Trophoblast cell (in vitro differentiated cells and primary cell): ENCODE measurements at regions not wholly inside any gene's neighbourhood (a gene's known extent, or its start where the extent isn't known, plus 50 kb on each side); places are given as distances from the start of the nearest gene placed in this dataset.
"Not testable (repeated sequence)": the region's sequence is repeated elsewhere in the genome, so short reads cannot be mapped to it uniquely, and the experiment has no call there.

Experiments
- DNase-seq, 2 donors: peaks; one replicate each; pipeline ENCODE4 v3.0.0-alpha.2; 2016
- H2AFZ ChIP-seq: 2 replicates; pipeline ENCODE4 v1.6.1; 2013; ENCODE audit warnings: low read length, moderate library complexity, mild to moderate bottlenecking; ENCODE audit not compliant: insufficient read depth, poor library complexity
- H2AK5ac ChIP-seq: 2 replicates; pipeline ENCODE4 v1.6.1; 2013; ENCODE audit warnings: mild to moderate bottlenecking, low read length
- H2BK120ac ChIP-seq: 2 replicates; pipeline ENCODE4 v1.6.1; 2013; ENCODE audit warnings: low read length, mild to moderate bottlenecking, moderate library complexity; ENCODE audit not compliant: insufficient read depth, poor library complexity
- H2BK12ac ChIP-seq: 2 replicates; pipeline ENCODE4 v1.6.1; 2013; ENCODE audit warnings: mild to moderate bottlenecking, low read length, moderate library complexity
- H2BK5ac ChIP-seq: 2 replicates; pipeline ENCODE4 v1.6.1; 2013; ENCODE audit warnings: low read length, low read depth, moderate library complexity, mild to moderate bottlenecking; ENCODE audit not compliant: poor library complexity
- H3K14ac ChIP-seq: 2 replicates; pipeline ENCODE4 v1.6.1; 2013; ENCODE audit warnings: mild to moderate bottlenecking, low read length
- H3K18ac ChIP-seq: 2 replicates; pipeline ENCODE4 v1.6.1; 2013; ENCODE audit warnings: mild to moderate bottlenecking, low read length
- H3K23ac ChIP-seq: 2 replicates; pipeline ENCODE4 v1.6.1; 2013; ENCODE audit warnings: low read length
- H3K27ac ChIP-seq: 2 replicates; pipeline ENCODE4 v1.5.1; 2013; ENCODE audit warnings: low read depth, mild to moderate bottlenecking, inconsistent platforms, low read length, moderate library complexity
- H3K27me3 ChIP-seq: 2 replicates; pipeline ENCODE4 v1.6.1; 2013; ENCODE audit warnings: inconsistent platforms, mild to moderate bottlenecking, low read length, moderate library complexity; ENCODE audit not compliant: insufficient read depth
- H3K36me3 ChIP-seq, 2 experiments: 1 replicate in 1 of 2; 2 replicates in 1 of 2; pipeline ENCODE4 v1.6.1; 2013; ENCODE audit warnings: low read length in 2 of 2, mild to moderate bottlenecking in 2 of 2, moderate library complexity in 1 of 2; ENCODE audit not compliant: insufficient read depth in 2 of 2, control insufficient read depth in 1 of 2
- H3K4ac ChIP-seq: 2 replicates; pipeline ENCODE4 v1.6.1; 2013; ENCODE audit warnings: low read depth, mild to moderate bottlenecking, low read length, moderate library complexity
- H3K4me1 ChIP-seq, 2 experiments: 1 replicate in 1 of 2; 2 replicates in 1 of 2; pipeline ENCODE4 v1.6.1; 2013; ENCODE audit warnings: low read length in 2 of 2, mild to moderate bottlenecking in 2 of 2, moderate library complexity in 1 of 2; ENCODE audit not compliant: insufficient read depth in 2 of 2, control insufficient read depth in 1 of 2
- H3K4me2 ChIP-seq: 2 replicates; pipeline ENCODE4 v1.6.1; 2013; ENCODE audit warnings: inconsistent platforms, mild to moderate bottlenecking, low read length, moderate library complexity
- H3K4me3 ChIP-seq: 2 replicates; pipeline ENCODE4 v1.5.1; 2013; ENCODE audit warnings: mild to moderate bottlenecking, low read depth, low read length, inconsistent platforms
- H3K79me1 ChIP-seq: one replicate; pipeline ENCODE4 v1.6.1; 2013; ENCODE audit warnings: low read length
- H3K79me2 ChIP-seq: 2 replicates; pipeline ENCODE4 v1.6.1; 2013; ENCODE audit warnings: low read length, mild to moderate bottlenecking; ENCODE audit not compliant: control insufficient read depth, insufficient read depth, poor library complexity
- H3K9ac ChIP-seq: 2 replicates; pipeline ENCODE4 v1.6.1; 2013; ENCODE audit warnings: mild to moderate bottlenecking, low read length
- H3K9me3 ChIP-seq: 2 replicates; pipeline ENCODE4 v1.6.1; 2013; ENCODE audit warnings: low read depth, mild to moderate bottlenecking, control low read depth, inconsistent platforms, low read length; ENCODE audit not compliant: insufficient read depth
- H4K12ac ChIP-seq: 2 replicates; pipeline ENCODE4 v1.6.1; 2013; ENCODE audit warnings: low read depth, mild to moderate bottlenecking, low read length, moderate library complexity
- H4K8ac ChIP-seq: 2 replicates; pipeline ENCODE4 v1.6.1; 2013; ENCODE audit warnings: low read depth, mild to moderate bottlenecking, low read length, moderate library complexity
- H4K91ac ChIP-seq: one replicate; pipeline ENCODE4 v1.6.1; 2013; ENCODE audit warnings: low read depth, mild to moderate bottlenecking, low read length, moderate library complexity
- WGBS: extraction: QIAGEN DNeasy Blood & Tissue Kit; methylation state at CpG from one replicate; pipeline ENCODE4 v1.1.7; 2013; ENCODE audit warnings: missing lambda C conversion rate; ENCODE audit not compliant: insufficient read length, insufficient coverage; ENCODE audit errors: extremely low coverage; 5-methylcytosine and 5-hydroxymethylcytosine counted together

DNA sequence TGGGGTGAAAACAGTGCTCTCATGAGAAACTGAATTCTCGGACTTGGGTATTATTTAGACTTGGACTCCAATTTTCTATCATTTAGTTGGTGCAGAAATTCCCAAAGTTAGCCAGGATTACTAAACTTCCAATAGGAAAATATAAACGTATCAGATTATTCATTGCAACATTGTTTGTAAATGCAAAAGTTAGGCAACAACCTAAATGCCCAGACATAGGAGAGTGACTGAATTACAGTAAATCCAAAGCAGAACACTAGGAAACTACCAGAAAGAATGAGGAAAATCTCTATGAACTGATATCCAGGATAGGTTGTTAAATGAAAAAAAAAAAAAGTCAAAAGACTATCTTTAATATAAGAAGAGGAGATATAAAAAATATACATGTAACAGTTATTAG lies 96.2 kb upstream of the DPY19L1 start:
- H3K27me3 ChIP-seq, H3K79me2 ChIP-seq, H4K8ac ChIP-seq, H3K23ac ChIP-seq, H2BK5ac ChIP-seq, H3K14ac ChIP-seq, H3K79me1 ChIP-seq, H3K27ac ChIP-seq, H2AFZ ChIP-seq, H3K9ac ChIP-seq, H2BK120ac ChIP-seq, H3K4me1 ChIP-seq, H3K4me3 ChIP-seq, H2BK12ac ChIP-seq, H3K4me2 ChIP-seq, H3K9me3 ChIP-seq, H3K4ac ChIP-seq, H4K91ac ChIP-seq, H3K18ac ChIP-seq, H2AK5ac ChIP-seq, H4K12ac ChIP-seq, DNase-seq, H3K36me3 ChIP-seq: not testable (repeated sequence)
- no CpG with 5 or more reads among the region's 2 CpGs for WGBS

DNA sequence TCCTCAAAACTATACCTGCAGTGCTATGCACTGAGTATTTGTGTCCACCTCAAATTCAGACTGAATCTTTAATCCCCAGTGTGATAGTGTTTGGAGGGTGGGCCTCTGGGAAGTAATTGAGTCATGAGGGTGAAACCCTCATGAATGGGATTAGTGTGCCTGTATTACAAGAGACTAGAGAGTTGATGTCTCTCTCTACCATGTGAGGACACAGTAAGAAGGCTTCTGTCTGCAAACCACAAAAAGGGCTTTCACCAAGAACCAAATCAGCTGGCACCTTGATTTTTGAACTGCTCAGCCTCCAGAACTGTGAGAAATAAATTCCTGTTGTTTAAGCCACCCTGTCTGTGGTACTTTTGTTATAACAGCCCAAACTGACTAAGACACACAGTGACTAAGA lies 95.7 kb upstream of the DPY19L1 start:
- H2BK5ac ChIP-seq, H2BK120ac ChIP-seq, H3K36me3 ChIP-seq, H3K18ac ChIP-seq, H3K14ac ChIP-seq, H4K12ac ChIP-seq, H3K4me1 ChIP-seq, H3K79me1 ChIP-seq, H4K91ac ChIP-seq, H3K4me3 ChIP-seq, H3K9ac ChIP-seq, H2BK12ac ChIP-seq, H2AK5ac ChIP-seq, H3K23ac ChIP-seq, H4K8ac ChIP-seq, H3K79me2 ChIP-seq, DNase-seq, H3K9me3 ChIP-seq, H3K27ac ChIP-seq, H2AFZ ChIP-seq, H3K4ac ChIP-seq, H3K4me2 ChIP-seq, H3K27me3 ChIP-seq: not testable (repeated sequence)

DNA sequence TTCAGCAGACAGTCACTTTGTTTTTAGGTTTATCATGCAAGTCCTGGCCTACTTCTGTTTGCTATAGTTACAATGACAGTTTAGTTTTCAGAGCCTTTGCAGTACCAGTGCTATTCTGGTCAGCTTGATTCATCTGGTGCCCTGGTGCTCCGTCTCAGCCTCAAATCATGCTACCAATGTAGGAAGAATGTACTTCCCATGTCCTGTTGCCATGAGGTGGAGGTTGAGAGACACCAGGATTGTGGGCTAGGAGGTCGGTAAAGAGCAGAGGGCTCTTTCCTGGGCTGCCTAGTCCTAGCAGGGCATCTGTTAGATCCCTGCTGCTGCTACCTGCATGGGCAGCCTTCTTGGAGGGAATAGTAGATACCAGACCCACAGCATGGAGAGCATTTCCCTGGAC lies 91.4 kb upstream of the DPY19L1 start:
- not testable (repeated sequence) for DNase-seq, H3K4me3 ChIP-seq, H3K9me3 ChIP-seq, H4K8ac ChIP-seq, H2BK12ac ChIP-seq, H2BK5ac ChIP-seq, H3K79me2 ChIP-seq, H2BK120ac ChIP-seq, H4K12ac ChIP-seq, H3K9ac ChIP-seq, H4K91ac ChIP-seq, H3K23ac ChIP-seq, H3K14ac ChIP-seq, H3K4ac ChIP-seq, H3K4me1 ChIP-seq, H3K27me3 ChIP-seq, H3K18ac ChIP-seq, H3K4me2 ChIP-seq, H2AFZ ChIP-seq, H3K36me3 ChIP-seq, H3K79me1 ChIP-seq, H3K27ac ChIP-seq, H2AK5ac ChIP-seq
- no CpG with 5 or more reads among the region's 2 CpGs for WGBS

DNA sequence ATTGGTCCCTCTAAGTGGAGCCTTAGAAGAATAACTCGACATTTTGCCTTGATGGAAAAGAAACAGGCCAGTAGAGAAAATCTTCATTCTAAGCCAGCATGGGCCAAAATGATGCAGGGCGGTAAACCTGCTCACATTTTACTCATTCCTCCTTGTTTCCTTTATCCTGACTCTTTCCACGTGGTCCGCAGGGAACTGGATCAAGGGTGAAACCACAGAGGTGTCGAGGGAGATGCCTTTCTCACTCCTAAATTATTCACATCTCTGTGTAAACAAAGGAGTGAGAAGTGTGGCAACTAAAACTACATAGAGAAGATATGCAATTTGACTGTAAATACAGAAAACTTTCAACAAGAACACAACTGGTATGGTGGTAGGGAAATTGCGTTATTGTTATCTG lies 81.2 kb upstream of the DPY19L1 start:
- not testable (repeated sequence) for H3K23ac ChIP-seq, H3K18ac ChIP-seq, H3K79me1 ChIP-seq, H3K4me3 ChIP-seq, H3K9ac ChIP-seq, H2AFZ ChIP-seq, H4K91ac ChIP-seq, H2BK5ac ChIP-seq, H3K4ac ChIP-seq, H2BK12ac ChIP-seq, H3K4me1 ChIP-seq, H3K14ac ChIP-seq, H3K27me3 ChIP-seq, H3K27ac ChIP-seq, H2AK5ac ChIP-seq, H3K9me3 ChIP-seq, H3K4me2 ChIP-seq, H4K8ac ChIP-seq, H4K12ac ChIP-seq, H2BK120ac ChIP-seq, H3K79me2 ChIP-seq, H3K36me3 ChIP-seq
- DNase-seq: peak; percentile 81 to 88
- no CpG with 5 or more reads among the region's 6 CpGs for whole genome bisulfite sequencing

DNA sequence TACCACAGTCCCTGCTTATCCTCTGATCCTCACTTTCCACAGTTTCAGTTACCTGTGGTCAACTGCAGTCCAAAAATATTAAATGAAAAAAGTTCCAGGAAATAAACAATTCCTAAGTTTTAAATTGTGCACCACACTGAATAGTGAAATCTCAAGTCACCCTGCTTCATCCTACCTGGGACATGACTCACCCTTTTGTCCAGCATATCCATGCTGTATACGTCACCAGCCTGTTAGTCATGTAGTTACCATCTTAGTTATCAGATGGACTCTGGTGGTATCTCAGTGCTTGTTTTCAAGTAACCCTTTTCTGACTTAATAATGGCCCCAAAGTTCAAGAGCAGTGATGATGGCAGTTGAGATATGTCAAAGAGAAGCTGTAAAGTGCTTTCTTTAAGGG lies 69.4 kb upstream of the DPY19L1 start:
- H2AFZ ChIP-seq, H3K27me3 ChIP-seq, H3K23ac ChIP-seq, H2AK5ac ChIP-seq, H4K8ac ChIP-seq, H3K4me3 ChIP-seq, H3K9ac ChIP-seq, H3K79me2 ChIP-seq, H3K36me3 ChIP-seq, H3K4me2 ChIP-seq, H4K12ac ChIP-seq, H2BK120ac ChIP-seq, H2BK12ac ChIP-seq, H3K4me1 ChIP-seq, H3K4ac ChIP-seq, H3K27ac ChIP-seq, H2BK5ac ChIP-seq, H3K79me1 ChIP-seq, H3K18ac ChIP-seq, H4K91ac ChIP-seq, H3K9me3 ChIP-seq, H3K14ac ChIP-seq: not testable (repeated sequence)
- peak; percentile 58 to 68 for DNase-seq
- no CpG with 5 or more reads among the region's 1 CpG for whole genome bisulfite sequencing
